ENCODE measurements at regions not wholly inside any gene's neighbourhood (a gene's known extent, or its start where the extent isn't known, plus 50 kb on each side); places are given as distances from the start of the nearest gene placed in this dataset.
"Not testable (repeated sequence)": the region's sequence is repeated elsewhere in the genome, so short reads cannot be mapped to it uniquely, and the experiment has no call there.

DNA sequence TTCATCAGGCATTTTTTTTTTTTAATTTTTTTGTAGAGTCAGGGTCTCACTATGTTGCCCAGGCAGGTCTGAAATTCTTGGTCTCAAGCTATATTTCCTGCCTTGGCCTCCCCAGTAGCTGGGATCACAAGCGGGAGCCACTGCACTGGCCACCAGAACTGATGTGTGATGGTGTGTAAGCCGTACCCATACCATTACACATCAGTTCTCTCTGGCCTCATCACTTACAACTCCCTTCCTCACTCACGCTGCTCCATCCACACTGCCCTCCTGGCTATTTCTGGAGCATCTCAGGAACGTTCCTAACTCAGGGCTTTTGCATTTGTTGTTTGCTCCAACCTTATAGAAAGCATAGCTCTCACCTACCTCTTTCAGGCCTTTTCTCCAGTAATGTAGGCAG is 834.5 kb upstream of the ID2 start:
- no peak for DNase-seq (ENCODE audit: low read depth)

DNA sequence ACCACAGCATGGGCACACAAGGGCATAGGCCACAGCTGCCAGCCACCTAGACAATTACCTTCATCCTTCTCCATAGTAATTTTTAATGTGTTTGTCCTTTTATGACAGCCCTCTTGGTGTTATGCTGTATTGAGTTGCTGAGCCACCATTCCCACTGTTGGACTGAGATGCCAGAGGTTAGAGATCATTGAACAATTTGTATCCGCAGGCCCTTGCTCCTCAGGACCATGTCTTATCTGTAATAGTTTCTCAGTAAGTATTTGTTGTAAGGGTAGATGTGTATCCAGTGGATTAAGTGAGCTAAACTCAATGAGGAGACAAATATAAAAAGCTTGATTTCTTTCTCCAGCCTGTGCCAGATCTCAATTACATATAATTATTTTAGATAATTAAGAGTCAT is 832.8 kb upstream of the ID2 start:
- no peak for DNase-seq (ENCODE audit: low read depth)

DNA sequence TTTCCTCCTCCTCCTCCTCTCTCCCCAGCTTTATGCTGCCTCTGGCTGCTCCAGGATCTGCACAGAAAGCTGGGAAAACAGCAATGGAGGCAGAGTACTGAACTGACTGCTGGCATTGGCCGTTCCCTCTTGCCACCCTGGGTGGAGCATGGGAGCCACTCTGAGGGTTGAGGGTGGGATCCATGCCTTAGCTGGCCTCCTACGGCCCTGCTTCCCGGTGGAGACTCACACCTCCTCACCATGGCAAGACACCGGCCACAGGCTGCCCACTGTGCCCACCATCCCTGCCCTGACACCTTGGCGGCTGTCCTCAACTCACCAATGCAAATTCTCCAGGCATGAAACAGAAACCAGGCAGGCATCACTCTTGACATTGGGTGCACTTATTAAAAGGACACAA is 832.3 kb upstream of the ID2 start:
- no peak for DNase-seq (ENCODE audit: low read depth)

DNA sequence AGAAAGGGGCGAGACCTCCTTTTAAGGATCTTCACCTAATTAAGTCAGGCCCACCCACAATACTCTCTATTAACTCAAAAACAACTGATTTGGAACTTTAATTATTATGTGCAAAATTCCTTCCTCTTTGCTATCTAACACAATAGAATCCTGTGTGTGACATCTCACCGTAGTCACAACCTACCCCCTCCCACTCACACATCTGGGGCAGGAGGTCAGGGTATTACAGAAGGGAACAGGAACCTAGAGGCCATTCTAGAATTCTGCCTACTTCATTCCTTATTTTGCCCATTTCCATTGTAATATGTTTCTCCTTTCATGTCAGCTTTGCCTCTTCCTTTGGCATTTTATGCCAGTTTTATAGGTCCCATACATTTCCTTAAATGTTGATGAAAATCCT is 829.3 kb upstream of the ID2 start:
- no peak for DNase-seq (ENCODE audit: low read depth)

- DNase-seq (ENCODE audit: low read depth): no peak
These were observed 824.0 kb upstream of the ID2 start for GRCh38 chr2:7857904-7858303.

- no peak for DNase-seq (ENCODE audit: low read depth)
These were observed 823.2 kb upstream of the ID2 start for GRCh38 chr2:7858624-7859023.

- no peak for DNase-seq (ENCODE audit: low read depth)
These were observed 821.2 kb upstream of the ID2 start for GRCh38 chr2:7860693-7861092.

DNA sequence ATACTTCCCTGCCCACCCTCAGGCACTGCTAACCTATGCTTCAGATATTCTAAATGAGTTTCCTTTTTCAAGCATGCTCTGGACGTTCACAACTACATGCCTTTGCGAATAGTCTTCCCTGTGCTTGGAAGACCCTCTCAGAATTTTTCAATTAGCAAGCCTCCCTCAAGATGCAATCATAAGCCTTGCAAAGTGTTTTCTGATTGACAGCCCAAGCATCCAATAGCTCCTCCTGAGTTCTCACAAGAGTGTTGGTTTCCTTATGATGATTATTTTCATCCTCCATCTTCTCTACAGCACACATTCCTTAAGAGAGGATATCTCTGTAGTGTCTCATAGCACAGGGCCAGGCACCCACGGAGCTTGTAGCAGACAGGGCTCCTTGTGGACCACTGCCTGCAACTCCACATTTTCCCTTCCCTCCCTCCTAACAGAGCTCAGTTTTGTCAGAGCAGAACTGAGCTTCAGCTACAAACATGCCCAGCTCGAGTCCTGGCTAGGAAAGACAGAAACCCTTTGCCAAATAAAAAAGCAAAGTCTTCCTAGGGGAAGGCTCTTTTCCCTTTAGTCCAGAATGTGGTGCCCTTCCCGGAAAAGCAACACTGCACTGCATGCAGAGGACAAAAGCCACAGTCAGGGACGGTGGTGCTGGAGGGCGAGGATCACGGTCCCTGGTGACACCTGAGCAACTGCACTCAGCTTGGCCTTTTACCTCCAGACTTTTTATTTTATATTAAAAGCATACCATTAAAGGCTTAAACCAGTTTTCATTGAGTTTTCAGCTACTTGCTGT is 819.8 kb upstream of the ID2 start:
- no peak for DNase-seq (ENCODE audit: low read depth)

GRCh38 chr2:7866104-7866503 is 815.8 kb upstream of the ID2 start:
- no peak for DNase-seq (ENCODE audit: low read depth)

GRCh38 chr2:7866825-7867224 is 815.0 kb upstream of the ID2 start:
- no peak for DNase-seq (ENCODE audit: low read depth)

DNA sequence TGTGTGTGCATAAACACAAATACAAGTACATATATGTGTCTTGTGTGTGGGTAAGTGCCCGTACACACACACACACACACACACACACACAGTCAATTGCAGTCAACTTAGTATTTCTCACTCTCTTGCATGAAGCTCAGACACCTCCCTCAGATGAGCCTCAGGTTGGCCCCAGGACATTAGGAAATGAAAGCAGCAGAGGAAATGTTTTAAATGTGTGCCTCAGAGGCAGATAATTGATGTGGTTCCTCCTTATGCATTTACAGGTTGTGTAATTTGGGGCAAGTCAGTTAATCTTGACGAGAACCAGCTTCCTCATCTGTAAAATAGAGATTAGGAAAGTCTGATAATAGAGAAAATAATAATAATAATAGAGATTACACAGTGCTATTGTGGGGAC is 814.0 kb upstream of the ID2 start:
- DNase-seq (ENCODE audit: low read depth): no peak

DNA sequence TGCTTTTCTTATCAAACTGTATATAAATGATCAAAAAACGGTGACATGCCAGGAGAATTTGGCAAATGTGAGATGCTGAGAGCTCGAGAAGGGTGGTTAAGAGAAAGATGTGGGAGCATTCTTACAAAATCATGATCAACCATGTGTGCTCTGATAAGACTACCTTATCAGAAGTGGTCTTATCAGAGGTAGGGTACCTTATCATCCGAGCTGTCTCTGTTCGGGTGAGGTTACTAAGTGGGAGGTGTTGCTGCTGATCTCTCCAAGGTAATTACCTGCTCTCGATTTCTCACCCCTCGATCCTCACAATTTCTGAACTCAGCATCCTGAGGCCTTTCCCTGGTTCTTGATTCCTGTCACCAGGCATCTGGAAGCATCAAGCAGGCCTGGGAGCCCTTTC is 813.0 kb upstream of the ID2 start:
- DNase-seq (ENCODE audit: low read depth): no peak

GRCh38 chr2:7876445-7876844 is 805.4 kb upstream of the ID2 start:
- DNase-seq (ENCODE audit: low read depth): not testable (repeated sequence)

- DNase-seq (ENCODE audit: low read depth): not testable (repeated sequence)
These were observed 803.6 kb upstream of the ID2 start for GRCh38 chr2:7878266-7878665.

DNA sequence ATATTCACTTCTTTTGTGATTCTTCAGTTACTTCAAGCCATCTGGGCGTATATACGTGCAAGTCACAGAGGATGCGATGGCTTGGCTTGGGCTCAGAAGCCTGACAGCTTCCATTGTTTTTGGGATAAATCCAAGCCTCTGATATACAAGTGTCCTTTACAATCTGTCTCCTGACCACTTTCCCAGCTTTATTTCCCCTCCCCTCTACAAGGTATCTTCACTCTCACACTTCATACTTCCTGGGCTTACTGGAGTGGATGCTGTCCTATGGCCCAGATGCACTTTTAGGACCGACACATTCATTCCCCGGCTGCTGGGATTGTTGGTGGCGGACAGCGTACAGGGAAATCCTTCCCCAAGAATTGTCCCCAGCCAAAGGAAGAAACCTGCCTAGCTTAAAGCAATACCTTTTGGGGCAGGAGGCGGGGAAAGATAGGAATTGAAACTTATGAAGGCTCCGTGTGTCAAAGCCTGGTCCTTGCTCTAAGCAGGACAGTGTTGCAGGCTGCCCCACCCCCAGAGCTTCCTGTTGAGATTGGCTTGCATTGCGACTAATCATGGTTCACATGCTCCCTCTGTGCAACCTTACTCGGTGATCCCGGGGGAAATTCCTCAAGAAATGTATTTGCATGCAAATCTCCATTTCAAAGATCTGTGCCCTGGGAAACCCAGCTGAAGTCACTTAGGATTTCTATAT is 802.9 kb upstream of the ID2 start:
- DNase-seq (ENCODE audit: low read depth): no peak

GRCh38 chr2:7879483-7879835 is 802.4 kb upstream of the ID2 start:
- no peak for DNase-seq (ENCODE audit: low read depth)

GRCh38 chr2:7880126-7880525 is 801.7 kb upstream of the ID2 start:
- no peak for DNase-seq (ENCODE audit: low read depth)

GRCh38 chr2:7880566-7880965 is 801.3 kb upstream of the ID2 start:
- DNase-seq (ENCODE audit: low read depth): no peak

DNA sequence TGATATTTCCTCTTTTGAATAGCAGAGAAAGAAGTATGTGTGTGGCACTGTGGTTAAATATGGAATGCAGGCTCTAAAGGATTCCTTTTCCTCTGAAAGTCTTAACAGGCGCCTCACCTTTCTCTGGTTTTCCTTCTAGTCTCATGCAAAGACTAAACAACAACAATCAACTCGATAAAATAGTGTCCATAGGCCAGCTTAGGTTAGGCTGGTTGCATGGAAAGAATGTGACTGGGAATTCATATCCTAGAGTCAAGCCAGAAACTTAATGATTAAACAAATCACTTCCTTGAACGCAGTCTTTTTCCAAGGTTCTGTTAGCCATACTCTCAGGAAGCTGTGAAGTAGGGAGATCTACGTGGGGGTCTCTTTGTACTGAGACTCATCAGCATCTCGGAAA is 800.8 kb upstream of the ID2 start:
- DNase-seq (ENCODE audit: low read depth): no peak

GRCh38 chr2:7881466-7881865 is 800.4 kb upstream of the ID2 start:
- DNase-seq (ENCODE audit: low read depth): no peak

- no peak for DNase-seq (ENCODE audit: low read depth)
These were observed 799.6 kb upstream of the ID2 start for GRCh38 chr2:7882296-7882695.

DNA sequence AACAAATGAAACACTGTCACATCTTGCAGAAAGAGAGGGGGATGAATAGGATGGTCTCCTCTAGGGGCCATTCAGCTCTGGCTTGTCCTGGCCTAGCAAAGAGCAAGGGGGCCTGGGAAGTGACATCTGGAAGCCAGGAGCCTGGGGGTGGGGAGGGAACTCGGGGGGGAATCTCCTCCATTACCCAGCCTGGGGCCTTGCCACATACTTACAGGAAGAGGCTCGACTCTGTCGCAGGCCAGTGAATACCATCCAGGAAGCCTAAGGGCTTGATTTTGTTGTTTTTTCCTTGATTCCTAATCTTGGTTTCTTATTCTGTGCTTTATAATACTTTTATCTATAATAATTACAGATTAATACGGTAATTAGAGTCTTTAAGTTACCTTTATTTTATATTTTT is 797.5 kb upstream of the ID2 start:
- DNase-seq (ENCODE audit: low read depth): no peak

- DNase-seq (ENCODE audit: low read depth): no peak
These were observed 795.2 kb upstream of the ID2 start for GRCh38 chr2:7886666-7887065.

GRCh38 chr2:7887441-7887840 is 794.4 kb upstream of the ID2 start:
- no peak for DNase-seq (ENCODE audit: low read depth)

Measured in activated T-helper 1 cell treated with Interleukin-2 at 50 U/mL for 16 hours (primary cell).